Hematopoietic multipotent progenitor cell (in vitro differentiated cells): ENCODE measurements at regions not wholly inside any gene's neighbourhood (a gene's known extent, or its start where the extent isn't known, plus 50 kb on each side); places are given as distances from the start of the nearest gene placed in this dataset.
"Not testable (repeated sequence)": the region's sequence is repeated elsewhere in the genome, so short reads cannot be mapped to it uniquely, and the experiment has no call there.

Experiments used
- DNase-seq, 3 donors: peaks; one replicate each; pipeline ENCODE4 v3.0.0-alpha.2; 2011 to 2015; ENCODE audit warnings: low read depth in 2 of 3, low spot score in 2 of 3

DNA sequence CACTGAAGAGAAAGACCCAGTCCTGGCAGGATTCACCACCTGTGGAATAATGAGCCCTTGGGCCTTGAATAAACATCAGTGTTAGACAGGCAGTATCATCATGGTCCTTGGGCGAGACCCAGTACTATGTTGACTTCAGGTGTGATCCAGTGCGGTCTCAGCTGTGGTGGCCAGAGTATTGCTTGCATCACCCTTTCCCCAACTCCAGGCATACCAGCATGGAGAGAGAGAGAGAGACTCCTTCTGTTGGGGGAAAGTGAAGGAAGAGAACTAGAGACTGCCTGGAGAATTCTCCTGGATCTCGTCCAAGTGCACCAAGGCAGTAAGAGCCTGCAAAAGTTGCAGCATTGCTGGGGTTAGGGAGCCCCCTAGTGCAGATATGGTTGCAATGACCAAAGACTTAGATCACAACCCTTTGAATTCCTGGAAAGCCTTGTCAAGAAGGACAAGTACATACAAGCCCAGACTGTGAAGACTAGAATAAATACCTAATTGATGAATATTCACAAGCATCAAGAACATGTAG is 61.1 kb upstream of the VAMP7 start:
- DNase-seq = peak; percentile 10 to 78 (median 58)

- DNase-seq = no peak
Measured at GRCh38 chrX:155819525-155819924, 61.6 kb upstream of the VAMP7 start.

GRCh38 chrX:155814391-155814790 is 66.8 kb upstream of the VAMP7 start:
- not testable (repeated sequence) for DNase-seq

DNA sequence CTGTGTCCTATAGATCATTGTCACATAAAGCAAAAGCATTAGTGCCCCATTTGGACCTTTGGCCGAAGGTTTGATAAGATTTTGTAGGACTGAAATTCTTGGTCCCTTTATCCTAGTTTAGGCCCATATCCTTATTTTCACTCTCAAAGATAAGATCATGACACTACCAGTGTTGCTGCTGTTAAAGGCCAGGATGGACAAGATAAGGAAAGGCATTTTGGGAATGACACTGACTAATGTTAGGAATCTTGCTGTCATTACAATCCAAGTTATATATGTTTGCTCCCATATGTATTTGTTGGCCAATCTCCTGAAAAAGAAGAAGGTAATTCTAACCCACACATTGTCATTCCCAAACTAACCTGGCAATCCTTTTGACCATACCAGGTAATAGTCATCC is 101.3 kb upstream of the VAMP7 start:
- DNase-seq = no peak

DNA sequence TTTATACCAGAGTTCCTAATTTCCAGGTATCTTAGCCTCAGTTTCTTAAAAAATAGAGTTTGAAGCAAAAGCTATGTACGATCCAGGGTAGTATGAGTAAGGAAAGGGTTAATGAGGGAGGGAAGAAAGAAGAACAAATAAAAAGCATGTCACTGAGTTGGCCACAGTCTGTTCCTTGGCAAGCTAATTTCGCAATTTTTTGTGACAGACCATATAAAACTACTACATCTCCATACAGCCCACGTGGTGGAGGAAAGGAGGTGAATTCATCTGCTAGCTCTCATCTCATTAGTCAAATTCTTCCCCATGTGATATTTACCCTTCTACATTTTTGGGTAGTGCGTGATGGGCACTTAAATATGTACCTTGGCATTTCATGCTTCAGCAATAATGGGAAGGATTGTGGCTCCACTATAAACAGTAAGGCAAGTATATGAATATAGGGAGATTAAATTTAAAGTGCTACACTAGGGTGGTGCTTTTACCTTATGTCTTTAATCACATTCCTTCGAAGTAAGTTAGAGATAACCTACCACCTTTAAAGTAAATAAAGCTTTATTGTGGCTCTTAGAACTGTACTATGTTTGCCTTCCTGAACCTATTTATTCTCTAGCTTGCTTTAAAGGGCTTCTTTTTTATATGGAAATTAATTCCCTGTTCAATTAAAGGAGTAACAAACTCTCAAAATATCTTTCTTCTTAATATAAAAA is 102.1 kb upstream of the VAMP7 start:
- DNase-seq = no peak

- DNase-seq = no peak
Measured at GRCh38 chrX:155774387-155774786, 106.8 kb upstream of the VAMP7 start.

GRCh38 chrX:155767876-155768769 is 113.0 kb upstream of the VAMP7 start:
- DNase-seq = no peak

GRCh38 chrX:155767051-155767875 is 113.9 kb upstream of the VAMP7 start:
- DNase-seq = peak in 2 of 3 donors; percentile 35 to 38

DNA sequence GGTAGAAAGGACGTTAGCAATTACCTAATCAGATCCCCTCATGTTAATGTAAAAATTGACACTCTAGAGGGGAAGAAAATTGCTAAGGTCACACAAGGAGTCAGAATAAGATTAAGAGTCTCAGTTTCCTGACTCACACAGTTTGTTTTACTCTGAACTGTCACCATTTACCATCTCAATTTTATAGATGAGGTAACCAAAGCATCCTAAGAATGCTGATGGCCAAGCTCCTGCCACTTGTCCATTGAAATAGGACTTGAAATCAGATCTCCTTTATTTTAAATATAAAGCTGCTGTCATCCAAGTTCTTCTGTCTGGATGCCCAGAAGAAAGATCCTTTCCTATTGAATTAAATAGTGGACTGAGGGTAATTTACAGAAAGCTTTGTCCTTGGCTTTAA is 114.8 kb upstream of the VAMP7 start:
- no peak for DNase-seq

DNA sequence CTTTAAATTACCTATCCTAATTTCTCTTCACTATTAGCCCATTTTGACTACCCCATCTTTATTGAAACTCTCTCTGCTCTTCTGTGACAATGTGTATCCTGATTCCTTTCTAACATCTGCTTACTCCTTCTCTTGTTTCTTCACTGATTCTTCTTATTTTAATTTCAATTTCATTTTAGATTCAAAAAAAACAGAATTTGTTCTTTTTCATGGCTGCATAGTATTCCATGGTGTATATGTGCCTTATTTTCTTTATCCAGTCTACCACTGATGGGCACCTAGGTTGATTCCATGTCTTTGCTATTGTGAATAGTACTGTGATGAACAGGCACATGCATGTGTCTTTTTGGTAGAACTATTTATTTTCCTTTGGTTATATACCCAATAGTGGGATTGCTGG is 120.0 kb upstream of the VAMP7 start:
- no peak for DNase-seq

- no peak for DNase-seq
Measured at GRCh38 chrX:155757046-155757759, 123.9 kb upstream of the VAMP7 start.

DNA sequence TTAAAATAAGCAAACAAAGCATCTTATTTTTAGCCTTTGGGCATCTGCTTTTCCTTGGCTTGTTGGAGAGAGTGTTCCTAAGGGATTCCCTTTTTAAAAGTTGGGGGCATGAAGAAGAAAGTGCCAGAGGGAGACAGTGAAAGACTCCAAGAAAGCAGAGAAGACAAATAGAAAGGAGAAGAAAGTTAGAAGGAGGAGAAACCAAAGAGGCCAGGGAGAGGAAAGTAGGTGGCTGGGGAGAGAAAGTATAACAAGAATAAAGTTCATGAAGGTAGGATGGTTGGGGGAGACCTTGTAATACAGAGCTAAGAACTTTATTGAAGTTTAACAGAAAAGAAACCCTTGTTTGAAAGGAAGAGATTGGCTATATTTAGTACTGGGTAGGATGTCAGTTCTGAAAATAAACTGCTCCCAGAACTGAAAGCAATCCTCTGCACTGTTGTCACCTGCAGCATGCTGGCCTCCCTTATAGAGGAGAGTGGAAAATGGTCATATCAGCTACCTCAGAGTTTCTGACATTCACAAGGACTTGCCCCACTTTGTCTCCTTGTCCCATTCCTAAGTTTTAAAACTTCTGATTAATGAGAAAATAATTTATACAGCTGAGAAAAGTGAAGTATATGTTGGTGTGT is 125.3 kb upstream of the VAMP7 start:
- DNase-seq = no peak

DNA sequence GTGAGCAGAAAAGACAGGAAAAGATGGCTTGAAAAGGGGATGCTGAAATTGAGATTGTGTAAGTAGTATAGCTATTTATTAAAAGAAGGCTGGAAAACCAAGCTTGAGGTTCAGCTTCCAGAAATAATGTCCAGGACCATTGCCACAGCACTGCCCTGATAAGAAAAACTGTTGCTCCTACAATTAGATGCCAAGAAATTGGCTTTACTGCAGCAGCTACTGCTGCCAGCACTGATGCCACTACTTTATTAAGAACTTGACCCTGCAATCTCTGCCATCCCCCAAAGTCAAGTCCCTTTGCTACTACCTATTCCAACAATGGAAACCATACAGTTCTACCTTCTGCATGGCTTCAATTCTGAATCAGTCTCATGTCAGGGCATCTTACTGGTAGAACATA is 130.0 kb upstream of the VAMP7 start:
- no peak for DNase-seq

DNA sequence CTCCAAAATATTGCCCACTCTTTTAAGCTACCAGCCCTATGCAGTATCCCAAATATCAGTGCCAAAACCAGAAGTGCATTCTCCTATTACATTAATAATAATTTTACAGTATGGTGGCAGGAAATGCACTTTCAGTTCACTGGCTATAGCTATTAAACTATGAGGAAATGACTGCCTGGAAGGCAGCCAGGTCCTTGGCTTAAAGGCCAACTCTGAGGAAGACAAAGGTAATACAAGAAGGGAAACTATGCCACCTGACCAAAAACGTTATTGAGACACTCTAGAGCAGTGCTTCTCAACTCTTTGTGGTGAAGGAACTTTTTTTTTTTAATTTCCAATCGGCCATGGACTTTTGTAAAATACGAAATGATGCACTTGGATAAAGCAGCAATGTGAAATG is 133.6 kb upstream of the VAMP7 start:
- DNase-seq = peak in 2 of 3 donors; percentile 6 to 42

DNA sequence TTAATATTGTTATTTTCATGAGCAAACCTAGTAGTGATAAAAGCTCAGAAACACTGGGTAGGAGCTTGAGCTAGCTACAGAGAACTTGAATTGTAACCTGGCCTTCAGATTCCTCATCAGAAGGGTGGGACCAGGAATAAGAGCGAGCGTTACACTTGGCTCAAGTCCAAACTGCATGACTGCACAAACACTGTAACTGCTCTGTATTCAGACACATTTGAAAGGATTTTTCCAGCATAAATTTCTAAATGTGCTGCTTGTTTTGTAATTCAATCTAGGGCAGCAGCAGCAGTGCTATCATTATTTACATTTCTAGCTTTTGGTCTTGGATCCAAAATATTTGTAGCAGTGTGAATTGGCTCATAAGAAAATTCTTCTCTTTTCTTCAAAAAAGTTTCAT is 133.0 kb upstream of the TMLHE start:
- DNase-seq = peak in 2 of 3 donors; percentile 15 to 51

- no peak for DNase-seq
Measured at GRCh38 chrX:155744534-155744933, 131.8 kb upstream of the TMLHE start.

GRCh38 chrX:155728335-155728734 is 115.6 kb upstream of the TMLHE start:
- DNase-seq = not testable (repeated sequence)

DNA sequence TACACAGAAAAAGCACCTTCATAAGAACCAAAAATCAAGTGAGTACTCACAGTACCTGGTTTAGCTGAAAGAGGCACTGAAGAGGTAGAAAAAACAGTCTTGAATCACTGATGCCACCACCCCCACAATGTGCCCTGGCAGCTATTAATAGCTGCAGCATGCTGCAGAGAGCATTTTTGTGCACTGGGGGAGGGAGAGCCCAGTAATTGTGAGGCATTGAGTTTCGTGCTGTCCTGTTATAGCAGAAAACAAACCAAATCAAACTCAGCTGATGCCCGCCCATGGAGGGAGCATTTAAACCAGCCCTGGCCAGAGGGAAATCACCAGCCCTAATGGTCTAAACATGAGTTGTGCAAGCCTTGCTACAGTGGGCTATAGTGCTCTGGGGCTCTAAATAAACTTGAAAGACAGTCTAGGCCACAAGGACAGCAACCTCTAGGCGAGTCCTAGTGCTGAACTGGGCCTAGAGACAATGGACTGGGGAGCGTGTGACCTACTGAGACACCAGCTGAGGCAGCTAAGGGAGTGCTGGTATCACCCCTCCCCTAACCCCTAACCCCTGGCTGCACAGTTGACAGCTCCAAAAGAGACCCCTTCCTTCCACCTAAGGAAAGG is 106.3 kb upstream of the TMLHE start:
- no peak for DNase-seq

DNA sequence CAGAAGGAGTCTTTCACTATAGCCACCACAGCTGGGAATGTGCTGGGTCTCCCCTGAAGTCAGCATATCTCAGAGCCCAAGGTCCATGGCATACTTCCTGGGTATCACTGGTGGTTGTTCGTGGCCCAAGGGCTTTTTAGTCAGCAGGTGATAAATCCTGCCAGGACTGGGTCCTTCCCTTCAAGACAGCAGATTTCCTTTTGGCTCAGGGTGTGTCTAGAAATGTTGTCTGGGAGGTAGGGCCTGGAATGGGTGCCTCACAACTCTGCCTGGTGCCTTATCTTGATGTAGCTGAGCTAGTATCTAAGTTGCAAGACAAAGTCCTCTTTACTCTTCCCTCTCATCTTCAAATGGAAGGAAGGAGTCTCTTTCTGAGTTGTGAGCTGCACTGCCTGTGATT is 102.4 kb upstream of the TMLHE start:
- no peak for DNase-seq
